HG03135 (cell line): ENCODE measurements at regions not wholly inside any gene's neighbourhood (a gene's known extent, or its start where the extent isn't known, plus 50 kb on each side); places are given as distances from the start of the nearest gene placed in this dataset.

Experiments
- ATAC-seq: cut with Tn5 transposase; IDR thresholded peaks from one replicate; pipeline ENCODE4 v1.9.1; 2021; ENCODE audit warnings: mild to moderate bottlenecking, moderate library complexity; ENCODE audit not compliant: unreplicated experiment

GRCh38 chr2:16117791-16118610 is 177.7 kb downstream of the MYCN start:
- ATAC-seq, result no peak

DNA sequence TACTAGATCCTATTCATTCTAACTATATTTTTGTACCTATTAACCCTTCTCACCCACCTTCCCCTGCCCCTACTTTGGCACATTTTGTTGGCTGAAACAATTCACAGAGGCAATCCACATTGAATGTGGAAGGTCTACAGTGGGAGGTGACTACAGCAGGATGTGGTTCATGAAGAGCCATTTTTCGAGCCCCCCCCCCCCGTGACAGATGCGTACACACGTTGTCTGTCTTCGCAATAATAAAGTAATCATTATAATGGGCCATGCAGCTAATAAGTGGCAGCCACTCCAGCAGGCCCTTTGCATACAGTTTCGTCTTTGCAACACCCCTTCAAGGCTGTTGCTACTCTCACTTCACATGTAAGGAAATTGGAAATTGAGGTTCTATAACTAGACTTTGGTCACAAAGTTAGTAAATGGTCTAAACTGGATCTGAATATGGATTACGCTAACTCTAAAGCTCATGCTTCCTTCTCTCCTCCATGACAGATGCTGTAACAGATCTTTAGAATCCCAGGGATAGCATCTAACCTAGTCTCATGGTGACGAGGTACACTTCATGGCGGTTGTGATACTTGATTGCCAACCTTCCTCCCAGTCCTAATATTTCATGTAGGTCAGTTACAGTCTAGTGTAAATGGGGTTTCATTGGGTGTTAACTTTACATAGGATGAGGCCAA is 176.8 kb downstream of the MYCN start:
- no peak for ATAC-seq

DNA sequence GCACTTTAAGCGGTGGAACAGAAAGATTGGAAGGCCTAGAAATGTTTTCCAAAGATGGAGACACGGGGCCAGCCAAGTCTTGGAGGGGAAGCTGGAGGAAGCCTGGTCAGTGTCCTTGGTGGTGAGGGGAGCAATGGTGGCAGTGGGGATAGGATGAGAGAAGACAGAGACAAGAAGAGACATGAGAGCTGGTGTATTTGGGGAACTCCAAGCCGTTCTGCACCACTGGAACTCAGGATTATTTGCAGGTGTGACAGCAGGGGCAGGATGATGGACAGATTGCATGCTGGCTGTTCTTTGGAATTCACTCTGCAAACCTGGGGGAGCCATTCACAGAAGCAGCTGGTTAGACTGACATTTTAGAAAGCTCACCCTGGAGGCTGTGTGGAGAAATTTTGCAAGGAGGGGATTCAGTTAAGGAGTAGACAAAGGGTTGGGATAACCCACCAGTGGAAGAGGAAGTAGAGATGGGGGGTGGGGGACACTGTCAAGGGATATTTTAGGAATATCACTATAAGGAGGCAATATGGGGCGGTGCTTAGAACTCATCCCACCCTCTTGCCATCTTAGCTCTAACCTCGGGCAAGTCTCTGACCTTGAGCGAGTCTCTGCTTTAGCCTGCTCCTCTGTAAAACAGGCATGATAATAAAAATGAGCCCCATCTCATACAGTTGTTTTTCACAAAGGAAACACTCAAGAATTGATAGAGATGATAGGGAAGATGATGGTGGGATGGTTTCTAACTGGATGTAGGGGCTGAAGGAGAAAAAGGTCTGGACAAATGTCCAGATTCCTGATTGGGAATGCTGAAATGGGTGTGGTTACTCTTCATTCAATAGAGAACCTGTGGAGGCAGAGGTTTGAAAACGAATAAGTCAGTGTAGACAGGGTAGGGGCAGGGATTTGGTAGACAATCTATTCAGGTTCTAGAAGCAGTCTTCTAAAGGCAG is 175.8 kb downstream of the MYCN start:
- ATAC-seq, result no peak

GRCh38 chr2:16115291-16115690 is 174.9 kb downstream of the MYCN start:
- ATAC-seq, result no peak

- no peak for ATAC-seq
Measured at GRCh38 chr2:16114836-16115235, 174.5 kb downstream of the MYCN start.

GRCh38 chr2:16114070-16114469 is 173.7 kb downstream of the MYCN start:
- no peak for ATAC-seq

- ATAC-seq, result no peak
Measured at GRCh38 chr2:16113568-16113967, 173.2 kb downstream of the MYCN start.

GRCh38 chr2:16112972-16113560 is 172.7 kb downstream of the MYCN start:
- no peak for ATAC-seq

GRCh38 chr2:16112251-16112971 is 172.1 kb downstream of the MYCN start:
- ATAC-seq, result no peak

DNA sequence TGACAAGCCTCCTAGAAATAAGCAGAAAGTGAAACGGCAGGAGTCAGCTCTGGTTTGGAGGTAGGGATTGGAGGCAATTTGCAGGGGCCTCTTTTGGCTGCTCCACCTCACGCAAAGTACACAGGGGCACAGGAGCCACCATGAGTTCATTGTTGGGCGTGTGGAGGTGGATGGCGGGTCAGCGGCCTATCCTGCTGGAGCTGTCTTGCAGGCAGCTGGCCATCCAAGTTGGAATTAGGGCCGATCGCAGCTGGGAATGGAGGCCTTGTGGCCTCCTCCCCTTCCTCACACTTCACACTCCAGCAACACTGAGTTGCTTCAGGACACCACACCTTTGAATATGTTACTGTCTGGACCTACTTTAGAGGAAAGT is 171.5 kb downstream of the MYCN start:
- ATAC-seq, result no peak

DNA sequence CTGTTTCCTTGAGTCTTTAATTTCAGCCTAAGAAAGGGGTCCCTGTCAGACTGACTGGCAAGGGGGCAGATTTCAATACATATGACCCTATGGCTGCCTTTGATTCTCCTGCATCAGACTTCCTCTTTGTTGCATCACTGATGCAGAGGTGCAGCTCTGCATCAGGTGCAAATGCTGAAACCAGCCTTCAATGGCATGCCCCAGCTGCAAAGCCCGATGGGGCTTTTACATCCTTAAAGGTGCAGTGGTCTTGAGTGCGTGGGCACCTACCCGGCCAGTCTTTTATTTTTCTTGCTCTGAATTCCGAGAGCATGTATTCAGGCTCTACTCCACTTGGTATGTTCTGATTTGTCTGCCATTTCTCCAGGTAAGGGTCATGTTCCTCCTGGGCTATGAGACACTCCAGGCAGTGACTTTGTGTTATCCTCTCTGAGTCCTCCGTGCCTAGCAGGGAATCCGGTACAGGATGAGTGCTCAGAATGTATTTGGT is 169.5 kb downstream of the MYCN start:
- ATAC-seq, result no peak

GRCh38 chr2:16109368-16109820 is 169.0 kb downstream of the MYCN start:
- ATAC-seq, result no peak

- no peak for ATAC-seq
Measured at GRCh38 chr2:16107246-16107645, 166.9 kb downstream of the MYCN start.

GRCh38 chr2:16106619-16107018 is 166.3 kb downstream of the MYCN start:
- no peak for ATAC-seq

DNA sequence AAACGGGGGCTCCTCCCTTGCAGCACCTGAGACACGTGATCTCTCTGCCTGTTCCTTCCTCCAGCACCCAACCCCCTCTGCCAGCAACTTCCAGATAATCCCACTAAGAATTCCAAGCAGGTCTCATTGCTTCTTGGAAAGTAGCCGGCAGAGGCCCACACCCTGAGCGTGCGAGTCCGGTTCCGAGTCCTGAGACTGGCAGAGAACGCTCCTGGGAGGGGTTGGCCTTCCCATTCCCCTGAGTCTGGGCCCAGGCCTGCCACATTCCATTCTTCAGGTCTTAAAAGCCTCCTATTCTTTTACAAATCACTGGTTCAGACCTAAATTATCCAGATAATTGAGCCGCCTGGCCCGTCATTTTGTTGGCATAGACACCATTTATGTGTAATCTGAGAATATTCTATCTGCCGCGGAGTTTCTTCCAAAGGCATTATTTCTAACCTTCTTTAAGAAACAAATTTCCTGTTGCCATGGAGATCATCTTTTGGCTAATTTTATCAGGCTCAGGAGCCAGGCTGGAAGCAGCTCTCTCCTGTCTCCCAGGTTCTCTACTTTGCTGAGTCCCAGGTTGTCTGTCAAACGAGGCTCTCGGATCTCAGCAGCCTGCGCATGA is 165.4 kb downstream of the MYCN start:
- ATAC-seq, result no peak

DNA sequence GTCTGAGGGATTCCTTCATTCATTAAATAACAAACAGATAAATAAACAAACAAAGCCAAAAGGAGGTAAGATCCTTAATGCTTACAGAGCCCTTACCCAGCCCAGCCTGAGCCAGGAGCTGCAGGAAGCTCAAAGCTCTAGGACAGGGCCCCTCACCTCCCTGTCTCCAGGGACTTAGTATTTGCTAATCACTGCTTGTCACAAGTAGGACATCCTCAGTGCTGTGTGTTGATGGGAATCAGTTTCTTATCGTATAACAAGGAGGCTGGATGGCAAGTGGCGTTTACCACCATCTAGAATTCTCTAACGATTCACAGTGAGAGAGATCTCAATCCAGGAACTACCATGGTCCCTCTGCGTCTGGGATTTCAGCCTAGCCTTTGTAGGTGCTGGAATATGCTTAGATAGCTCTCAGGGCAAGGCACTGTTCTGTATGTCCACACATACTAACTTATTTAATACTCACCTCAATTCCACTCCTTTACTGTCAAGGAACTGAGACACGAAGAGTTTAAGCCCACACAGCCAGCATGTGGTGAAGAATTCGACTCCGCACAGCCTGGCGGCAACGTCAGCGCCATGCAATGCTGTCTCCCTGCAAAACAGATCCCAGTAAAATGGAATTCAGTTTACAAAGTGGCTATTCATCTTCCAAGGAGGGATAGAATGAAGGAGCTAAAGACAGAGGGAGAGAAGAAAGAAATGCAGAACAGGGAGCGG is 164.8 kb downstream of the MYCN start:
- ATAC-seq, result no peak

DNA sequence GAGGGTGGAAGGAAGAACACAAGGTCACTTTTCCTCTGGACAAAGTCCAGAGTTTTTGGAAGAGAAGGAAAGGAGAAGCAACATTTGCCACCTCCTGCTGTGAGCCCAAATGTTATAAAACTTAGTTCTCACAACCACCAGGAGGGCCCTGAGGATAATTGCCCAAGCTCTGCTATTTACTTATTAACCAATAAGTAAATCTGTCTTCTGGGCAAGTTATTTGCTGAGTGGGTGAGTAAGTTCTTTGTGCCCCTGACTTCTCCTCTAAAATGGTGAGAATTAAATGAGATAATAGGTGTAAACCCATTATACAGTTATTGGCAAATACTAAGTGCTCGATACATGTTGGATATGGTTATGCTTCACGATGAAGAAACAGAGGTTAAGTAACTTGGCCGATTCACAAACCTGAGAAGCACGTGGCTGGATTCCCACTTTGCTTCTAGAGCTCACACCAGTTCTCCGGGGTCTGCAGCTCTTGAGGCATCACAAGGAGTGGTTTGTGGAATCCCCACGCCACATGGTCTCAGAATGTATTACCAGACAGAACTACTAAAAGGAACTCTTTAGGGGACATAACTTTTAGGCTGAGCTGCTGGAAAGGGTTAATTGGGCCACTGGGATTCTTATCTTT is 164.1 kb downstream of the MYCN start:
- no peak for ATAC-seq

DNA sequence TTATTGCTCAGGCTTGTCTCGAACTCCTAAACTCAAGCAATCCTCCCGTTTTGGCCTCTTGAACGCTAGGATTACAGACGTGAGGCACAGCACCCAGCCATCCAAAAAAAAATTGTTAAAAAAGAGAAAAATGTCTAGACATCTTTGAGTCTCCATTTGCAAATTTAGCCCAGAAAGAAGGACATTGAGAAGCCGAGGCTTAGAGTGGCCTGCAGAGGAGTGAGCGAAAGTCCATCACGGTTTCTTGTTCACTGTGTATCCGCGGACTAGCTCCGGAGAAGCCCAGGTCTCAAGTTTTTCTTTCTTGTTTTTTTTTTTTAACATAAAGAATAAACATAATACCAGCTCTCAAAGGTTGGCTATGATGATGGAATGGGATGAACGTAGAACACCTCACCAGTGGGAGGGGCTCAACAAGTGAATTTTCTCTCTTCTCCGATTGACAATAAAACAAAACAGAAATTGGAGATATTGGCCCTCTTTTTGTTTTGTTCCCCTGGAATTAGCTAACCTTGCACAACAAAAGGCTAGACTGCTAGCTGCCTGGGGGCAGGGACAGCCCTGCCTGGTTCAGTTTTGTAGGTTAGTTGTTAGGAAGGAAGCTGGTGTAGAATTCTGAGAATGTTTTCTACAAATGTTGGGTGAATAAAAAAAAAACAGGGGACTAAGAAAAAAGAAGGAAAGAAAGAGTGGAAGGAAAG is 163.4 kb downstream of the MYCN start:
- no peak for ATAC-seq
